MG63 (cell line): ENCODE measurements at regions not wholly inside any gene's neighbourhood (a gene's known extent, or its start where the extent isn't known, plus 50 kb on each side); places are given as distances from the start of the nearest gene placed in this dataset.

Experiments
- DNase-seq: peaks from one replicate; pipeline ENCODE4 v3.0.0-alpha.2; 2020
- H3K27me3 ChIP-seq: fragments of 250-450 bp; sonication (Bioruptor Pico); 2 replicates; pipeline ENCODE4 v1.5.1; 2020; ENCODE audit warnings: mild to moderate bottlenecking, moderate library complexity
- H3K36me3 ChIP-seq: fragments of 250-450 bp; sonication (Bioruptor Pico); 2 replicates; pipeline ENCODE4 v1.5.1; 2020; ENCODE audit warnings: mild to moderate bottlenecking, moderate library complexity
- H3K4me3 ChIP-seq: fragments of 250-450 bp; sonication (Bioruptor Pico); 2 replicates; pipeline ENCODE4 v1.5.1; 2020; ENCODE audit warnings: mild to moderate bottlenecking, moderate library complexity
- H3K9me3 ChIP-seq: fragments of 250-450 bp; sonication (Bioruptor Pico); 2 replicates; pipeline ENCODE4 v1.5.1; 2020; ENCODE audit warnings: mild to moderate bottlenecking, moderate library complexity

GRCh38 chr2:150784389-150784788 lies 296.9 kb upstream of the RND3 start:
- Histone ChIP-seq H3K9me3 (no peaks in the 10 kb centered on the region), H3K36me3 (no peaks in the 10 kb centered on the region), H3K4me3 (no peak overlapping the region), H3K27me3 (no peaks in the 10 kb centered on the region)
- DNase-seq, result no peak

GRCh38 chr2:150783896-150784295 lies 296.4 kb upstream of the RND3 start:
- Histone ChIP-seq H3K27me3 (no peaks in the 10 kb centered on the region), H3K4me3 (no peak overlapping the region), H3K9me3 (no peaks in the 10 kb centered on the region), H3K36me3 (no peaks in the 10 kb centered on the region)
- DNase-seq, result no peak

GRCh38 chr2:150783015-150783414 lies 295.5 kb upstream of the RND3 start:
- DNase-seq, result no peak
- Histone ChIP-seq H3K4me3 (no peak overlapping the region), H3K27me3 (no peaks in the 10 kb centered on the region), H3K9me3 (no peaks in the 10 kb centered on the region), H3K36me3 (no peaks in the 10 kb centered on the region)

GRCh38 chr2:150782613-150783012 lies 295.1 kb upstream of the RND3 start:
- Histone ChIP-seq H3K4me3 (no peak overlapping the region), H3K27me3 (no peaks in the 10 kb centered on the region), H3K36me3 (no peaks in the 10 kb centered on the region), H3K9me3 (no peaks in the 10 kb centered on the region)
- no peak for DNase-seq

- Histone ChIP-seq H3K4me3 (no peak overlapping the region), H3K27me3 (no peaks in the 10 kb centered on the region), H3K36me3 (no peaks in the 10 kb centered on the region), H3K9me3 (no peaks in the 10 kb centered on the region)
- no peak for DNase-seq
These were observed 293.7 kb upstream of the RND3 start for GRCh38 chr2:150781142-150781541.

- no peak for DNase-seq
- H3K4me3 ChIP-seq, result no peak overlapping the region
These were observed 291.4 kb upstream of the RND3 start for GRCh38 chr2:150778828-150779227.

GRCh38 chr2:150769421-150769820 lies 282.0 kb upstream of the RND3 start:
- Histone ChIP-seq H3K27me3 (no peaks in the 10 kb centered on the region), H3K4me3 (no peak overlapping the region), H3K9me3 (no peaks in the 10 kb centered on the region), H3K36me3 (no peaks in the 10 kb centered on the region)
- DNase-seq, result no peak

More at GRCh38 chr2:150778828-150779227, 291.4 kb upstream of the RND3 start:
- no peaks in the 10 kb centered on the region for H3K9me3 ChIP-seq
- H3K27me3 ChIP-seq, result no peaks in the 10 kb centered on the region
- no peaks in the 10 kb centered on the region for H3K36me3 ChIP-seq

GRCh38 chr2:150767991-150768746 lies 280.7 kb upstream of the RND3 start:
- no peak overlapping the region for H3K4me3 ChIP-seq
- no peaks in the 10 kb centered on the region for H3K36me3 ChIP-seq
- no peaks in the 10 kb centered on the region for H3K27me3 ChIP-seq
- DNase-seq, result no peak
- no peaks in the 10 kb centered on the region for H3K9me3 ChIP-seq

- no peak for DNase-seq
- Histone ChIP-seq H3K4me3 (no peak overlapping the region), H3K27me3 (no peaks in the 10 kb centered on the region), H3K9me3 (no peaks in the 10 kb centered on the region), H3K36me3 (no peaks in the 10 kb centered on the region)
These were observed 275.1 kb upstream of the RND3 start for GRCh38 chr2:150762571-150762970.

- H3K27me3 ChIP-seq, result no peaks in the 10 kb centered on the region
- H3K9me3 ChIP-seq, result no peaks in the 10 kb centered on the region
- DNase-seq, result no peak
- no peak overlapping the region for H3K4me3 ChIP-seq
- no peaks in the 10 kb centered on the region for H3K36me3 ChIP-seq
These were observed 272.1 kb upstream of the RND3 start for GRCh38 chr2:150759531-150759930.

- no peak for DNase-seq
- no peak overlapping the region for H3K4me3 ChIP-seq
- H3K9me3 ChIP-seq, result no peaks in the 10 kb centered on the region
- H3K36me3 ChIP-seq, result no peaks in the 10 kb centered on the region
- H3K27me3 ChIP-seq, result no peaks in the 10 kb centered on the region
These were observed 271.6 kb upstream of the RND3 start for GRCh38 chr2:150759106-150759505.

GRCh38 chr2:150752229-150752628 lies 264.8 kb upstream of the RND3 start:
- H3K9me3 ChIP-seq, result no peaks in the 10 kb centered on the region
- H3K36me3 ChIP-seq, result no peaks in the 10 kb centered on the region

GRCh38 chr2:150750720-150751119 lies 263.3 kb upstream of the RND3 start:
- H3K9me3 ChIP-seq, result no peaks in the 10 kb centered on the region
- no peaks in the 10 kb centered on the region for H3K27me3 ChIP-seq
- H3K4me3 ChIP-seq, result no peak overlapping the region
- H3K36me3 ChIP-seq, result no peaks in the 10 kb centered on the region
- DNase-seq, result no peak

More at GRCh38 chr2:150752229-150752628, 264.8 kb upstream of the RND3 start:
- Histone ChIP-seq H3K4me3 (no peak overlapping the region), H3K27me3 (no peaks in the 10 kb centered on the region)
- no peak for DNase-seq

GRCh38 chr2:150742094-150742493 lies 254.6 kb upstream of the RND3 start:
- no peaks in the 10 kb centered on the region for H3K9me3 ChIP-seq
- H3K36me3 ChIP-seq, result no peaks in the 10 kb centered on the region
- H3K4me3 ChIP-seq, result peak overlapping the region; percentile 40
- no peaks in the 10 kb centered on the region for H3K27me3 ChIP-seq
- DNase-seq, result no peak

- DNase-seq, result no peak
- no peak overlapping the region for H3K4me3 ChIP-seq
- no peaks in the 10 kb centered on the region for H3K27me3 ChIP-seq
- no peaks in the 10 kb centered on the region for H3K36me3 ChIP-seq
- H3K9me3 ChIP-seq, result no peaks in the 10 kb centered on the region
These were observed 248.5 kb upstream of the RND3 start for GRCh38 chr2:150735894-150736498.

GRCh38 chr2:150733051-150733618 lies 245.7 kb upstream of the RND3 start:
- Histone ChIP-seq H3K4me3 (no peak overlapping the region), H3K27me3 (no peaks in the 10 kb centered on the region), H3K9me3 (no peaks in the 10 kb centered on the region), H3K36me3 (no peaks in the 10 kb centered on the region)
- no peak for DNase-seq

GRCh38 chr2:150732491-150732890 lies 245.0 kb upstream of the RND3 start:
- Histone ChIP-seq H3K4me3 (no peak overlapping the region), H3K36me3 (no peaks in the 10 kb centered on the region), H3K27me3 (no peaks in the 10 kb centered on the region), H3K9me3 (no peaks in the 10 kb centered on the region)
- DNase-seq, result no peak

- DNase-seq, result peak; percentile 45
- H3K9me3 ChIP-seq, result no peaks in the 10 kb centered on the region
- no peaks in the 10 kb centered on the region for H3K27me3 ChIP-seq
- H3K36me3 ChIP-seq, result no peaks in the 10 kb centered on the region
- H3K4me3 ChIP-seq, result no peak overlapping the region
These were observed 244.6 kb upstream of the RND3 start for GRCh38 chr2:150732064-150732463.
